Stimulated activated CD4-positive, alpha-beta T cell treated with anti-CD3 and anti-CD28 coated beads, TNF-alpha, amount 100 ng/mL, for 48 hours (primary cell): ENCODE measurements at regions not wholly inside any gene's neighbourhood (a gene's known extent, or its start where the extent isn't known, plus 50 kb on each side); places are given as distances from the start of the nearest gene placed in this dataset.
"Not testable (repeated sequence)": the region's sequence is repeated elsewhere in the genome, so short reads cannot be mapped to it uniquely, and the experiment has no call there.

Source experiments
- DNase-seq, 3 donors: peaks; one replicate each; pipeline ENCODE4 v3.0.0-alpha.2; 2020; ENCODE audit warnings: low read depth in 3 of 3

DNA sequence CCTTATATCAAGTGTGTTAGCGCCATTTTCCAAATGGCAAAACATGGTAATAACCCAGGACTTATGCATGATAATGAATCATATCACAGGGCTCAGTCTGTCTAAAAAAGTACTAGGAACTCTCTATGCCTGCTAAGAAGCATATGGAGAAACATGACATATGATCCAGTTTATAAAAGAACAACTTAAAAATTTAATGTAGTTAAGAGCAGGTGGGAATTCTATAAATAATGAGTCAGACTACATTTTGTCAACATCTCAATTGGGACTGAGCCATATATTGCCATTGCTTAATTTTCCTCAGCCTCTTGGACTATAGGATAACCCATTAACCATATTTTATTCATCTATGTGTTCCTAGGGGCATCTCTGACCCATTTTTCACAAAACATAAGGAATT is 360.4 kb upstream of the AGA start:
- DNase-seq = no peak

DNA sequence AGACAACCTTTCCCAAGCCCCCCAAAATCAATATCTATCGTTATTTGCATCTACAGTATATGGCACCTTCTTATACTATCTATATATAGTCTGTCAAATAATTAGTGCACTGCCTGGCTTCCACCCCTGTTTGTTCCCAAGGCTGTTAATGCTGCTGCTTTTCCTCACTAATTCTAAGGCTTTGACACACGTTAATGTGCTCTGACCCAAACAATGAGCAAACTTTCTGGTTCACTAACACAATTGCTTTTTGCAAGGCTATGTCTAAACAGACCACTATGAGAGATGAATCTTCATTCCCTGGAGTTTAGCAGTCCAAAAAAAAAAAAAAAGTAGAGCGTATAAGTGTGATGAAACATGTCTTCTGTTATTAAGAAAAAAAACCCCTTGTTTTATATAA is 360.9 kb upstream of the AGA start:
- DNase-seq = no peak

DNA sequence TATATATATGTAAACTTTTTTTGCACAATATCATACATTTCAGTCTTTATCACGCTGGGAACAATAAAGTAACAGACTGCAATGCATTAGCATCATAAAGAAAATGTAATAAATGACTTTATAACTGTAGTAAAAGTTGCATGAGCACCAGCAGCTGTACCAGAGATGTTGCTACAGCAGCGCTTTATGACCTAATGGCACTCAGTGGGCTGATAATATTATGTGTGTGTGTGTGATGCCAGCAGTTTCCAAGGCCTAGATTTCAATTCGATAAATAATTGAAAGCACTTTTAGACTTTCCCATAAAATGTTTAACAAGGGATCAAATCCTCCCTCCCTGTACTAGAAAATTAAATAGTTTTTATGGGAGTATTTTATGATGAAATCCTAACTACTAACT is 367.6 kb upstream of the AGA start:
- DNase-seq = no peak

GRCh38 chr4:177810220-177810619 is 368.0 kb upstream of the AGA start:
- DNase-seq = no peak

GRCh38 chr4:177818392-177818791 is 376.2 kb upstream of the AGA start:
- not testable (repeated sequence) for DNase-seq

DNA sequence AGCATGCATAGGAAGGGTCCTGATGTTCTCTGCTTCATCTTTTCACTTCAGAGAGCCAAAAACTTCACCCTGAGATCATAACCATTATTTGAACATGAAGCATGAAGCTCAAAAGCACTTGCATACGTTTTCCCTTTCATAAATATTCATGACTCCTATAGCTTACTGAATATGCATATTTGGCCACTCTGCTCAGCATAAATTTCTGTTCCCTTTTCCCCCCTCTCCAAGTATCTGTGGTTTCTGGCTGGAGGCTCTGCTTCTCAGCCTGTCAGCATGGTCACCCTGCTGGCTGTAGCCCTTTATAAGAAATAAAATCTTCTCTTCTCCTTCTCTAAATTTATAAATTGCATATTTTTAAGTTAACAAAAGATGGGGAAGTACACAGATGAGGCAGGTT is 384.7 kb upstream of the AGA start:
- DNase-seq = no peak

DNA sequence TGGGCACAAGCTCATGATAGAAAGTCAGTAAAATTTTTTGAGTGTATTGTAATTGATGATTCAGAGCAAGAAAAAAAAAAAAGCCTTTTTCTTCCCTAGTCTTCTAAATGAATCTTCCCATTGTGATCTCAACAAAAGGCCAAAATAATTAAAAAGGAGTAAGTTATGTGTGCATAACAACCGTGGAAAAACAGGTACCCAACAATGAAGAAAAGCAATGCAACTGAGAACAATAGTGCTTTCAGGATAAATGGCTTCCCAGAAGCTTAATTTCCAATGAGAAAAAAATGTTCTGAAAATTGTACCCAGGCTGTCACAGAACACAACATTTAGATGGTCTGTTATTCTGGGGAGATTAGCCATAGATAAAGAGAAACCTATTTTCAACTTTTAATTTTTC is 399.0 kb upstream of the AGA start:
- no peak for DNase-seq

DNA sequence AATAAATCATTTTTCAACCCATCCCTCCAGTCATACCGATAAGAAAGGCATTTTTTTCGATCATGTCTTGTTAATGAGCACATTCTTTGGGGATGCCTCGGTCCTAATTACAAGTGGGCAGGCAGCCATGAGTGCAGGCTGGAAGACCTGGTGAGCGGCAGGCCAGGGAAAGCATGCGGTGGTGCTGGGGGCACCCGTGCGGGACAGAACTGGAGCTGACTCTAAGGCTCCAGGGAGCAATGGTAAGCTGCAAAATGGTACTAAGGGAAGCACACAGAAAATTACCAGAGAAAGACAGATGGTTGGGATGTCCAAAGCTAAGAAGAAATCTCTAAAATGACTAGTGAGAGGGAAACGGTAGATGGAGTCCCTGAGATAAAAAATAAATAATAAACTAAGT is 411.0 kb upstream of the AGA start:
- no peak for DNase-seq

DNA sequence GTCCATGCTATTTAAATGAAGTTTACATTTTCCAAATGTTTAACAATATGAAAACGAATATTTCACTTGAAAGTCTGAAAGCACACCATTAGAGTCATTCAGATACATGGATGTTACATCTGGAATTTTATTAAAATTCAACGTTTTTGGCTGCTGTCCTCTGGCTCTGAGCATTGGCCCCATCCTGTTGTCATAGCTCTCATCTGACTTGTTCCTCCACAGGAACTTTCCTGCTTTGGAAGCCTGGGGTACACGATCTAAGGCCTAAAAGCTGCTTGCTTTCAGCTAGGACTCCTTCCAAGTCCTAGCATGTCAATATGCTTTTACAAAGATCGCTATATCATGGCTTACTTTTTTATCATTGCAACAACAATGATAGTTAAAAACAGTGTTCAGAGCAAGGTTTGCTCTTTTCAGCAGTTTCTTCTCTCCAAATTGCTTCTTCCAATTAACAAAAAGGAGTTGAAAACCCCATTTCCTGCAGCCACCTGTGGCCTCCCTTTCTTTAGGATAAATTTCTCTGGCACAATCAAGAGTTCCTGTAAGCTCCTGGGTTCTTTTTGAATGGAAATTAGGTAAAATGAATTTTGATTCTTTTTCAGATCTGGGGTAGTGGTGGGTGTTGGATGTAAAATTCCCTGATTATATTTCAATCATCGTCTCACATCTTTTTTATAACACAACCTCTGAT is 413.4 kb upstream of the AGA start:
- DNase-seq = no peak

GRCh38 chr4:177860171-177860570 is 417.9 kb upstream of the AGA start:
- no peak for DNase-seq

- no peak for DNase-seq
These were observed 419.4 kb upstream of the AGA start for GRCh38 chr4:177861551-177862094.

DNA sequence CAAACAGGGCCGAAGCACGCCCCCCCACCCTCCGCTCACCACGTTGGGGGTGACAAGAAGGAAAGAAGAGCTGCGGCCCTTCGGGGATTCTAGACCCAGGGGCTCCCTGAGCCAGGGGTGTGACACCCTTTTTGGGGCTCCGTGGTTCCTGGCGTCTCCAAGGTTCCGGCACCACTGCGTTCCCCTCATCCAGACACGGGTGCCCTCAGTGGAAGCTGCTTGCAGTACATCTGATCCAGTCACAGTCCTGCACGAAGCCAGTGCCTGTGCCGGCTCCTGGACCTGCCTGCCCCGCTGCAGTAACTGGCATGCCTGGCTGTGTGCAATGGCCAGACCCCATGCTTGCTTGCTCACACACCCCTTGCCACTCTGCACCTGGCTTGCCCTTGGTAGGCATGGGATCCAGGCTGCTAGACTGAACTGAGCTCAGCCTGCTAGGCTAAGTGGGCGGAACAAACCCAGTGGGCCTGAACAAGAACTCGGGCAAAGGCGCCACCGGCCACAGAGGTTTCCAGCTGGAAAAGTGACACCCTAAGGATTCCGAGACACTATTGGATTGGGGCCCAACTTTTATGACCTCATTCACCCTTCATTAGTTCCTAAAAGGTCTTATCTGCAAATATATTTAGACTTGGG is 420.4 kb upstream of the AGA start:
- DNase-seq = no peak

DNA sequence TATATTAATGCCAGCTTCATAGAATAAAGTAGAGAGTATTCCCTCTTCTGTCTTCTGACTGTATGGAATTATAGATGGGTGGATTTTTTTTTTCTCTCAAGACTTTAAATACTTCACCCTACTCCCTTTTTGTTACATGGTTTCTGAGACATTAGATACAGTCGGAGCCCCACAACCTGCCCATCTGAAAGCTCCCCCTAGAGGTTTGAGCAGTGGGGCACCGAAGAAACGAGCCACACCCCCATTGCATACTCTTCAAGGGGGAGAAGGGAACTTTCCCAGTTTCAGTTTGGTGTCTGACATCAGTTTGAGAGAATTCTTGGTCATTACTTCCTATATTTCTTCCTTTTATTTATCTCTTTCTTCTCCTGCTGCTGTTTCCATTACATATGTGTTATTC is 437.6 kb upstream of the AGA start:
- DNase-seq = no peak

- no peak for DNase-seq
These were observed 452.9 kb upstream of the AGA start for GRCh38 chr4:177895136-177895535.

GRCh38 chr4:177901786-177902185 is 459.5 kb upstream of the AGA start:
- no peak for DNase-seq

- DNase-seq = no peak
These were observed 460.1 kb upstream of the AGA start for GRCh38 chr4:177902386-177902785.

GRCh38 chr4:177907736-177908424 is 465.6 kb upstream of the AGA start:
- no peak for DNase-seq

- DNase-seq = no peak
These were observed 479.5 kb upstream of the AGA start for GRCh38 chr4:177921715-177922114.

- no peak for DNase-seq
These were observed 481.7 kb upstream of the AGA start for GRCh38 chr4:177923888-177924287.

DNA sequence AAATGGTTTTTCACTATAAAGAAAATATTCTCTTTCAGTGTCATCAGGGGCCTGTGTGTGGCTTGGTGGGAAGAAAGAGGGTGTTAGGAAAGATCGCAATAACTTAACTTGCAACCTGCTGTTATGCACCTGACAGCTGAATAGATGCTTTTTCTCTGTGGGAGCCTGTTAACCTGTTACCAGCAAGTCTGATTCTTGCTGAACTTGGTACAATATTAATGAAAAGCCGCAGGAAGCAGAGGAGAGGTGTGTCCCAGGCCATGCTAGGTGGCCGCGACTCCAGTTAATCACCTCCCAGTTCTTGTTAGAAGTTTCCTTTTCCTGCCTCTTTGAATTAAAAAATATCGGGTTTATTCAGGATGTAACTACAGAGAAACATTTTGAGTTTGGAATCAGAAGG is 494.8 kb upstream of the AGA start:
- DNase-seq = no peak

DNA sequence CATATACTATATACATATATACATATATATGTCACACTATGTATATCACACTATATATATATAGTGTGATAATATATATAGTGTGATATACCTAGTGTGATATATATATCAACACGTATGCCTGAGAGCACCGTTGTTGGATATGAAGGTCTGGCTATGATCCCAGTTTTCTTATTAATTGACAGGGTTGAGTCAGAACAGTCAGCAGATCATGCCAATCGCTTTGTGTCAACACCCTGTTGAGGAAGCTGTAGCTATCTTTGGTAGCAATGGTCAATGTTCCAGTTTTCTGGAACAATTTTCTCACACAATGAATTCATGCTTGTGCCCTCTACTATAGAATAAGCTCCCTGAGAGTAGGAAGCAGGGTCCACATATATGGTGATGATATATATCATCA is 496.0 kb upstream of the AGA start:
- no peak for DNase-seq

GRCh38 chr4:177945268-177945667 is 503.0 kb upstream of the AGA start:
- DNase-seq = no peak

DNA sequence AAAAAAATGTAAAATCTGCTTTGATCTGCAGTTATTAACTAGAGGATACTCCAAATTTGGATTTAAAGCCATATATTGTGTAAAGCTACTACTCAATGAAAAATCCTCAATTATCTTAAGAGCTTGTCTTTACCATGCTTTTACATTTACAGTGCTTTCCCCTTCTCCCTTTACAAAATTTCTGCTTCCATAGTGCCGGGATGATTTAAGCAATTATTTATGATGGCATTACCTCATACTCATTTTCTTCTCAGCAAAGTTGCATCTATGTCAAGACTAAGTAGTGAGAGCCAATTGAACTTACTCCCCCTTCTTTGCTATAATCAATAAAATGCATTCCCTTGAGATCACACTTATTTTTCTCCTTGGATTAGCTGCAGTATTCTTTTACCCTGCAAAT is 505.4 kb upstream of the AGA start:
- no peak for DNase-seq
